ENCODE measurements at regions not wholly inside any gene's neighbourhood (a gene's known extent, or its start where the extent isn't known, plus 50 kb on each side); places are given as distances from the start of the nearest gene placed in this dataset.

DNA sequence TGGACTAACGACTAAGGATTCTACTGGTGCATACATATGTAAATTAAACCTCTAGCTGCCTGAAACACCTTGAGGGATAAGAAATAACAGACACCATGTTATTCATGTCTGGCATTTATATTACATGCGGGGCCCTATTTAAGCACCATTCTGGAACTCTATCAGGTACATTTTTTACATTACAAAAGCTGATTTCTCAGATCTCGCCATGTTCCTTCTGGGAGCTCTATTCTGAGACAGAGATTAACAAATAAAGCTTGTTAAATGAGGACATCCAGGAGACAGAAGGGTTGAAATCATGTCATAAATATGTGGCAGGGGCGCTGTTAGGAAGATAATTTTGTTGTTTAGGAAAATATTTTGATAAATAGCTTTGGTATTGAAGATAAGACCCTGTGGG lies 93.4 kb upstream of the SLIT3 start:
- Mint-ChIP-seq H3K36me3 (peaks cover 9% of the 10 kb centered on the region), H3K4me1 (peaks cover 8% of the 10 kb centered on the region), H3K27me3 (ENCODE audit: low read depth) (peaks cover 4% of the 10 kb centered on the region), H3K27ac (no peak overlapping the region), H3K9me3 (peaks cover 18% of the 10 kb centered on the region), H3K4me3 (no peak overlapping the region)
- CTCF ChIA-PET: no interaction called here
- POLR2A ChIA-PET: no interaction called here
- ATAC-seq: no peak
- TF ChIP-seq MXD4 (CRISPR knock-in tag; IDR thresholded peaks at IDR 0.05; ENCODE audit: borderline replicate concordance) (no peak), ZMAT4 (CRISPR knock-in tag; IDR thresholded peaks at IDR 0.05) (no peak), TCF7 (CRISPR knock-in tag; IDR thresholded peaks at IDR 0.05; ENCODE audit: low read depth) (no peak), IRF1 (CRISPR knock-in tag; IDR thresholded peaks at IDR 0.05) (no peak), TP53 (CRISPR knock-in tag; IDR thresholded peaks at IDR 0.05) (no peak), ZNF416 (CRISPR knock-in tag; IDR thresholded peaks at IDR 0.05) (no peak), NFE2L1 (CRISPR knock-in tag; IDR thresholded peaks at IDR 0.05) (no peak), NR1H2 (CRISPR knock-in tag; IDR thresholded peaks at IDR 0.05) (no peak)
- TF ChIP-seq, protein P1, sequence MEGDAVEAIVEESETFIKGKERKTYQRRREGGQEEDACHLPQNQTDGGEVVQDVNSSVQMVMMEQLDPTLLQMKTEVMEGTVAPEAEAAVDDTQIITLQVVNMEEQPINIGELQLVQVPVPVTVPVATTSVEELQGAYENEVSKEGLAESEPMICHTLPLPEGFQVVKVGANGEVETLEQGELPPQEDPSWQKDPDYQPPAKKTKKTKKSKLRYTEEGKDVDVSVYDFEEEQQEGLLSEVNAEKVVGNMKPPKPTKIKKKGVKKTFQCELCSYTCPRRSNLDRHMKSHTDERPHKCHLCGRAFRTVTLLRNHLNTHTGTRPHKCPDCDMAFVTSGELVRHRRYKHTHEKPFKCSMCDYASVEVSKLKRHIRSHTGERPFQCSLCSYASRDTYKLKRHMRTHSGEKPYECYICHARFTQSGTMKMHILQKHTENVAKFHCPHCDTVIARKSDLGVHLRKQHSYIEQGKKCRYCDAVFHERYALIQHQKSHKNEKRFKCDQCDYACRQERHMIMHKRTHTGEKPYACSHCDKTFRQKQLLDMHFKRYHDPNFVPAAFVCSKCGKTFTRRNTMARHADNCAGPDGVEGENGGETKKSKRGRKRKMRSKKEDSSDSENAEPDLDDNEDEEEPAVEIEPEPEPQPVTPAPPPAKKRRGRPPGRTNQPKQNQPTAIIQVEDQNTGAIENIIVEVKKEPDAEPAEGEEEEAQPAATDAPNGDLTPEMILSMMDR (IDR thresholded peaks at IDR 0.05): no peak
- TF ChIP-seq, protein P2, sequence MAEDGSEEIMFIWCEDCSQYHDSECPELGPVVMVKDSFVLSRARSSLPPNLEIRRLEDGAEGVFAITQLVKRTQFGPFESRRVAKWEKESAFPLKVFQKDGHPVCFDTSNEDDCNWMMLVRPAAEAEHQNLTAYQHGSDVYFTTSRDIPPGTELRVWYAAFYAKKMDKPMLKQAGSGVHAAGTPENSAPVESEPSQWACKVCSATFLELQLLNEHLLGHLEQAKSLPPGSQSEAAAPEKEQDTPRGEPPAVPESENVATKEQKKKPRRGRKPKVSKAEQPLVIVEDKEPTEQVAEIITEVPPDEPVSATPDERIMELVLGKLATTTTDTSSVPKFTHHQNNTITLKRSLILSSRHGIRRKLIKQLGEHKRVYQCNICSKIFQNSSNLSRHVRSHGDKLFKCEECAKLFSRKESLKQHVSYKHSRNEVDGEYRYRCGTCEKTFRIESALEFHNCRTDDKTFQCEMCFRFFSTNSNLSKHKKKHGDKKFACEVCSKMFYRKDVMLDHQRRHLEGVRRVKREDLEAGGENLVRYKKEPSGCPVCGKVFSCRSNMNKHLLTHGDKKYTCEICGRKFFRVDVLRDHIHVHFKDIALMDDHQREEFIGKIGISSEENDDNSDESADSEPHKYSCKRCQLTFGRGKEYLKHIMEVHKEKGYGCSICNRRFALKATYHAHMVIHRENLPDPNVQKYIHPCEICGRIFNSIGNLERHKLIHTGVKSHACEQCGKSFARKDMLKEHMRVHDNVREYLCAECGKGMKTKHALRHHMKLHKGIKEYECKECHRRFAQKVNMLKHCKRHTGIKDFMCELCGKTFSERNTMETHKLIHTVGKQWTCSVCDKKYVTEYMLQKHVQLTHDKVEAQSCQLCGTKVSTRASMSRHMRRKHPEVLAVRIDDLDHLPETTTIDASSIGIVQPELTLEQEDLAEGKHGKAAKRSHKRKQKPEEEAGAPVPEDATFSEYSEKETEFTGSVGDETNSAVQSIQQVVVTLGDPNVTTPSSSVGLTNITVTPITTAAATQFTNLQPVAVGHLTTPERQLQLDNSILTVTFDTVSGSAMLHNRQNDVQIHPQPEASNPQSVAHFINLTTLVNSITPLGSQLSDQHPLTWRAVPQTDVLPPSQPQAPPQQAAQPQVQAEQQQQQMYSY (CRISPR knock-in tag; IDR thresholded peaks at IDR 0.05): no peak
- TF ChIP-seq, protein P3, sequence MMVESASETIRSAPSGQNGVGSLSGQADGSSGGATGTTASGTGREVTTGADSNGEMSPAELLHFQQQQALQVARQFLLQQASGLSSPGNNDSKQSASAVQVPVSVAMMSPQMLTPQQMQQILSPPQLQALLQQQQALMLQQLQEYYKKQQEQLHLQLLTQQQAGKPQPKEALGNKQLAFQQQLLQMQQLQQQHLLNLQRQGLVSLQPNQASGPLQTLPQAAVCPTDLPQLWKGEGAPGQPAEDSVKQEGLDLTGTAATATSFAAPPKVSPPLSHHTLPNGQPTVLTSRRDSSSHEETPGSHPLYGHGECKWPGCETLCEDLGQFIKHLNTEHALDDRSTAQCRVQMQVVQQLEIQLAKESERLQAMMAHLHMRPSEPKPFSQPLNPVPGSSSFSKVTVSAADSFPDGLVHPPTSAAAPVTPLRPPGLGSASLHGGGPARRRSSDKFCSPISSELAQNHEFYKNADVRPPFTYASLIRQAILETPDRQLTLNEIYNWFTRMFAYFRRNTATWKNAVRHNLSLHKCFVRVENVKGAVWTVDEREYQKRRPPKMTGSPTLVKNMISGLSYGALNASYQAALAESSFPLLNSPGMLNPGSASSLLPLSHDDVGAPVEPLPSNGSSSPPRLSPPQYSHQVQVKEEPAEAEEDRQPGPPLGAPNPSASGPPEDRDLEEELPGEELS (CRISPR knock-in tag; IDR thresholded peaks at IDR 0.05): no peak
- TF ChIP-seq, protein P4, sequence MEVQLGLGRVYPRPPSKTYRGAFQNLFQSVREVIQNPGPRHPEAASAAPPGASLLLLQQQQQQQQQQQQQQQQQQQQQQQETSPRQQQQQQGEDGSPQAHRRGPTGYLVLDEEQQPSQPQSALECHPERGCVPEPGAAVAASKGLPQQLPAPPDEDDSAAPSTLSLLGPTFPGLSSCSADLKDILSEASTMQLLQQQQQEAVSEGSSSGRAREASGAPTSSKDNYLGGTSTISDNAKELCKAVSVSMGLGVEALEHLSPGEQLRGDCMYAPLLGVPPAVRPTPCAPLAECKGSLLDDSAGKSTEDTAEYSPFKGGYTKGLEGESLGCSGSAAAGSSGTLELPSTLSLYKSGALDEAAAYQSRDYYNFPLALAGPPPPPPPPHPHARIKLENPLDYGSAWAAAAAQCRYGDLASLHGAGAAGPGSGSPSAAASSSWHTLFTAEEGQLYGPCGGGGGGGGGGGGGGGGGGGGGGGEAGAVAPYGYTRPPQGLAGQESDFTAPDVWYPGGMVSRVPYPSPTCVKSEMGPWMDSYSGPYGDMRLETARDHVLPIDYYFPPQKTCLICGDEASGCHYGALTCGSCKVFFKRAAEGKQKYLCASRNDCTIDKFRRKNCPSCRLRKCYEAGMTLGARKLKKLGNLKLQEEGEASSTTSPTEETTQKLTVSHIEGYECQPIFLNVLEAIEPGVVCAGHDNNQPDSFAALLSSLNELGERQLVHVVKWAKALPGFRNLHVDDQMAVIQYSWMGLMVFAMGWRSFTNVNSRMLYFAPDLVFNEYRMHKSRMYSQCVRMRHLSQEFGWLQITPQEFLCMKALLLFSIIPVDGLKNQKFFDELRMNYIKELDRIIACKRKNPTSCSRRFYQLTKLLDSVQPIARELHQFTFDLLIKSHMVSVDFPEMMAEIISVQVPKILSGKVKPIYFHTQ (CRISPR knock-in tag; IDR thresholded peaks at IDR 0.05): no peak
- no peak for DNase-seq (ENCODE audit: low spot score)

DNA sequence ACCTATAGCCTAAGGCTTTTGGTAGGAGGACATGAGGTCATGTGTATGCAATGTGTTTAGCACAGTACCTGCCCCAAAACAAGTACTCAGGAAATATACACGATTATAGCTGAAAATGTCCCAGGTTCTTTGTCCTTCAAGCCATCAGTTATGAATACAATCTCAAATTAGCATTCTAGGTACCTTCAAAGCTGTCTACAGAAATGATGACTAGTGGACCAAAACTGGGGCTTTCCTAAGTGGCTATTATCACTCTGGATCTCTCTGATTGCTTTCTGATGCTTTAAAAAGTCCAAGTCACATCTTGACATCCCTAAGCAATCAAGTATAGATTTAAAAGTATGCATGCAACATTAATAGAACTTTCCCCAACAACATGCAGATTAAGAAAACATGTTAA lies 93.0 kb upstream of the SLIT3 start:
- Mint-ChIP-seq H3K9me3 (peaks cover 17% of the 10 kb centered on the region), H3K4me3 (no peak overlapping the region), H3K4me1 (peaks cover 8% of the 10 kb centered on the region), H3K36me3 (peaks cover 9% of the 10 kb centered on the region), H3K27me3 (ENCODE audit: low read depth) (peaks cover 4% of the 10 kb centered on the region), H3K27ac (no peak overlapping the region)
- POLR2A ChIA-PET: no interaction called here
- ATAC-seq (no peak), DNase-seq (ENCODE audit: low spot score) (no peak)
- CTCF ChIA-PET: no interaction called here
- TF ChIP-seq NR2C2 (CRISPR knock-in tag; IDR thresholded peaks at IDR 0.05) (no peak), ELF4 (CRISPR knock-in tag; IDR thresholded peaks at IDR 0.05; ENCODE audit: low read depth) (no peak), TEAD4 (CRISPR knock-in tag; IDR thresholded peaks at IDR 0.05) (no peak), FOXP1 (CRISPR knock-in tag; IDR thresholded peaks at IDR 0.05; ENCODE audit: borderline replicate concordance) (no peak), RELA (CRISPR knock-in tag; IDR thresholded peaks at IDR 0.05; ENCODE audit: borderline replicate concordance) (no peak), TCF7 (CRISPR knock-in tag; IDR thresholded peaks at IDR 0.05; ENCODE audit: low read depth) (no peak)
- TF ChIP-seq, protein P5, sequence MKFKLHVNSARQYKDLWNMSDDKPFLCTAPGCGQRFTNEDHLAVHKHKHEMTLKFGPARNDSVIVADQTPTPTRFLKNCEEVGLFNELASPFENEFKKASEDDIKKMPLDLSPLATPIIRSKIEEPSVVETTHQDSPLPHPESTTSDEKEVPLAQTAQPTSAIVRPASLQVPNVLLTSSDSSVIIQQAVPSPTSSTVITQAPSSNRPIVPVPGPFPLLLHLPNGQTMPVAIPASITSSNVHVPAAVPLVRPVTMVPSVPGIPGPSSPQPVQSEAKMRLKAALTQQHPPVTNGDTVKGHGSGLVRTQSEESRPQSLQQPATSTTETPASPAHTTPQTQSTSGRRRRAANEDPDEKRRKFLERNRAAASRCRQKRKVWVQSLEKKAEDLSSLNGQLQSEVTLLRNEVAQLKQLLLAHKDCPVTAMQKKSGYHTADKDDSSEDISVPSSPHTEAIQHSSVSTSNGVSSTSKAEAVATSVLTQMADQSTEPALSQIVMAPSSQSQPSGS (CRISPR knock-in tag; IDR thresholded peaks at IDR 0.05; ENCODE audit: borderline replicate concordance, low read depth): no peak
- TF ChIP-seq, protein P6, sequence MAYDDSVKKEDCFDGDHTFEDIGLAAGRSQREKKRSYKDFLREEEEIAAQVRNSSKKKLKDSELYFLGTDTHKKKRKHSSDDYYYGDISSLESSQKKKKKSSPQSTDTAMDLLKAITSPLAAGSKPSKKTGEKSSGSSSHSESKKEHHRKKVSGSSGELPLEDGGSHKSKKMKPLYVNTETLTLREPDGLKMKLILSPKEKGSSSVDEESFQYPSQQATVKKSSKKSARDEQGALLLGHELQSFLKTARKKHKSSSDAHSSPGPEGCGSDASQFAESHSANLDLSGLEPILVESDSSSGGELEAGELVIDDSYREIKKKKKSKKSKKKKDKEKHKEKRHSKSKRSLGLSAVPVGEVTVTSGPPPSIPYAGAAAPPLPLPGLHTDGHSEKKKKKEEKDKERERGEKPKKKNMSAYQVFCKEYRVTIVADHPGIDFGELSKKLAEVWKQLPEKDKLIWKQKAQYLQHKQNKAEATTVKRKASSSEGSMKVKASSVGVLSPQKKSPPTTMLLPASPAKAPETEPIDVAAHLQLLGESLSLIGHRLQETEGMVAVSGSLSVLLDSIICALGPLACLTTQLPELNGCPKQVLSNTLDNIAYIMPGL (CRISPR knock-in tag; IDR thresholded peaks at IDR 0.05): no peak

Data from WTC11 (cell line).